ENCODE measurements at regions not wholly inside any gene's neighbourhood (a gene's known extent, or its start where the extent isn't known, plus 50 kb on each side); places are given as distances from the start of the nearest gene placed in this dataset.
A peak's percentile ranks its signal among the peaks of the same experiment; 100 is the strongest.
"Not testable (repeated sequence)": the region's sequence is repeated elsewhere in the genome, so short reads cannot be mapped to it uniquely, and the experiment has no call there.

DNA sequence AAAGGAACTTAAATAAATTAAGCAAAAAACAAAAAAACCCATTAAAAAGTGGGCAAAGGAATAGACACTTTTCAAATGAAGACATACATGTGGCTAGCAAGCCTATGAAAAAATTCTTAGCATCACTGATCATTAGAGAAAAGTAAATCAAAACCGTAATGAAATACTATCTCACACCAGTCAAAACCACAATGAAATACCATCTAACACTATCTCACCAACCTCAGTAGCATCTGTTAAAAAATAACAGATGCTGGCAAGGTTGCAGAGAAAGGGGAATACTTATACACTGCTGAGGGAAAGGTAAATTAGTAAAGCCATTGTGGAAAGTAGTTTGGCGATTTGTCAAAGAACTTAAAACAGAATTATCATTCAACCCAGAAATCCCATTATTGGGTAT lies 381.1 kb downstream of the FLRT2 start:
- DNase-seq, result no peak

DNA sequence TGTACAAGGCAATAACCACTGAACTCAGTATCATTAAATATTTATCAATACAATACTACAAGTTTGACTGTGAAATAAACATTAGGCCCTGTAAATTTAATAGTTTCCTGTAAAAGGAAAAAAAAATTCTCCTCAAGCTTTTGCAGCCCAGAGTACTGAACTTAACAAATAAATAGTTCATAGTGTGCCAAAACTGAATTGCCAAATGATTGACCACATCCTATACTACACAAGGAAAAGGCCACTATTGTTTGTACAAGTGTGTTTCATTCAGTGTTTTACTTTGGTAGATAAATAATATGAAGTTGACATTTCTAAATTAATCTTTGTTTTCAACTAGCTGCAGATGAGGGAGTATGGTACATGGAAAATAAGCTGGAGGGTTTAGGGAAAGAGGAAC lies 379.6 kb downstream of the FLRT2 start:
- peak; percentile 27 for DNase-seq

DNA sequence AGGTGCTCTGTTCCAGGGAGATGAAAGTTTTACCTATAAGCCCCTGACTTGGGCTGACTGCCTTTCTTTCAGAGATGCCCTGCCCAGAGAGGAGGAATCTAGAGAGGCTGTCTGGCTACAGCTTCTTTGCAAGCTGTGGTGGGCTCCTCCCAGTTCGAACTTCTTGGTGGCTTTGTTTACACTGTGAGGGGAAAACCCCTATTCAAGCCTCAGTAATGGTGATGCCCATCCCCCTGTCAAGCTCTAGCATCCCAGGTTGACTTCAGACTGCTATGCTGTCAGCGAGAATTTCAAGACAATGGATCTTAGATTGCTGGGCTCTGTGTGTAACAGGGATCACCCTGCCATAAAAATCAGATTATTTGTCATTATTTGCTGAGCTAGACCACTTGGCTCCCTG lies 377.6 kb downstream of the FLRT2 start:
- DNase-seq, result no peak

DNA sequence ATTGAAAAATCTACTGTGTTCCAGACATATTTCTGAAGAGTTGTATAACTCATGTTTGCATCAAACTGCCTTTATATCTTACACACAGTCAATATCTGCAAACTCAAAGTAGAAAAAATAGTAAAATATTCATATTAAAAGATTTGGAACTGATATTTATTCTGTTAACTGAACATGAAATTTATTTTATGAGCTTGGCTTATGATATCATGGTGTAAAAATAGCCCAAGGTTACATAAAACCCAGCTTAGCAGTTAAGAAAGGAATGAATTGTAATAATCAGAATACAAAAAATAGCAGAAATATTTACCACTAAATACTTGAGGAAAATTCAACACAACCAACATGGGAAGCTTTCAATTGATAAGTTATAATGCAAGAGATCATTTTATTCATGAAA lies 367.9 kb downstream of the FLRT2 start:
- no peak for DNase-seq

DNA sequence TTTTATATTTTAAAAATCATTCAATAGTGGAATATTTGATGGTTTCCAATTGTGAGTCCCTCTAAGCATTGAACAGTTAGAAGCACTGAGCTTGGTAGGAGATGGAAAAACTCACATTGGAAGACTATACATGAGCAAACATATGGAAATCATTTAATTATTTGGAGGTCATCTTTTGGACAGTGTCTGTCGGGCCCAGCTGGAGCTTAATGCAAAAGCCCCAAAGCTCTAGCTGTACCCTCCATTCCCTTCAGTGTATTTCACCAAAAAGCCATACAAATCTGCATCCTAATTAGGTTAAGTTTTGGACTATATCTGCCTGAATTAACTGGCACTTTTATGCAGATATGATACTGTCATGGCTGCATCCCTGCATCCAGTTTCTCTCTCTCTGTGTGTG lies 365.7 kb downstream of the FLRT2 start:
- no peak for DNase-seq

DNA sequence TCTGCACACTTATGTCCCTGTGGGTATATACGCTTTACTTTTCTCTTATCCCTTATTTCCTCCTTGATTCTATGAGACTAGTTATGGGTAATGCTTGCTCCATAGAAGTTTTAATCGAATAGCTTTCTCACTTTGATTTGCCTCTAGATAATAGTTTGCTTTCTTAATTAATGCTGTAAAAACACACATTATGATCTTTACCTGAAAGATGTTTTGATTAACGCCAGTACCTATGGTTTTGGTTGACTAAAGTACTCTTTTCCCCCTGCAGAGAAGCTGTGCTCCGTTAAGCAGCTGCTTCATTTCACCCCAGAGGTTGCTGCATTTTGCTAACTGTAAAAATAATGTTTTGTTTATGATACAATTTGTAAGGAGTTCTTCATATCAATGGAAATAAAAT lies 362.3 kb downstream of the FLRT2 start:
- DNase-seq, result no peak

DNA sequence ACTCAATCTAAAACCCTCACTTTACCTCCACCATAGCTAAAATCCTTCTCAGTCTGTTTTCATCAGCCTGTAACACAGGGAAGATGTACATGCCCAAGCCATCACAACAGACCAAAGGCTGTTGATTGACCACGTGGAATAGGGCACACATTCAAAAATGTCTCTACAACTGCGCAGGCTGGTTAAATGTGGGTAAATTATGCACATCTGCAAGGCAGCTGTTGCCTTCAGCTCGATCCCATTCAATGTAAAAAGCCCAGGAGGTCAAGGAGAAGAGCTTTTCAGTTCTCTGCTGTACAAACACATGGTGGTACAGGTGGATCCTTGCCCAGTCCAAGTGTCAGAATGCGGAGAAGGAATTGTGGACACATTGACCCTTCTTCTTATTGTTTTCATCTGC lies 354.0 kb downstream of the FLRT2 start:
- DNase-seq, result no peak

DNA sequence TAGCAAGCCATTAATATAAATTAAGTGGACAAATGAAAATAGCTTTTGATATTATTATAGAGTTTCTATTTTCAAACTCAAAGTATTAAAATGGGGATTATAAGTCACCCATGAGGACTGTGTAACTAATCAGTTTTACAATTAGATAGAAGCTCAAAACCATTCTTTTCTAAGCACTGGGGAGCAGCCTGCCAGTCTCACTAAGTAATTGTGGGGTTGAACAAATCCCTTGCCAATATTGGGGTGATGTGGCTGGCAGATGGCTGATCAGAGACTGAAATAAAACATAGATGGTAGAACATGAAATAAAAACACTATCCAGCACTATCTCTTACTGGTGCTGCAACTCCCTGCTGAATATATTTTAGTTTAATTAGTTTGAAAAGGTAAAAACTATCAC lies 353.2 kb downstream of the FLRT2 start:
- DNase-seq, result no peak

DNA sequence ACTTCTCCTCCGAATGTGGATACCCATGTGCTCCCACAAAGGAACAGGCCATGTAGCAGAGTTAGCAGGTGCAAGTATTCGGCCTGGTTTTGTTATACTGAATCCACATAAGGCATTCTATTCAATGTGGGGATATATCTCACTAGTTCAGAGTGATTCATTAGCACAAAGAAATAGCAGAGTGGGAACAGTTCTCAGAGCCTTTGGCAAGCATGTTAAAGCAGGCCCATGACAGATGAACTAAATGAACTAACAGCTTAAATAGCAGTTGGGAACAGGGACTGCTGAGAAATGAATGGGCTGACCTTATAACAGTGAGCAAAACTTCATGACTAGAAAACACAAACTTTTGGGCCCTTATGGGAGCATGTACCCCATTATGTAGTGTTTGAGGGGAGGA lies 352.0 kb downstream of the FLRT2 start:
- DNase-seq, result no peak

DNA sequence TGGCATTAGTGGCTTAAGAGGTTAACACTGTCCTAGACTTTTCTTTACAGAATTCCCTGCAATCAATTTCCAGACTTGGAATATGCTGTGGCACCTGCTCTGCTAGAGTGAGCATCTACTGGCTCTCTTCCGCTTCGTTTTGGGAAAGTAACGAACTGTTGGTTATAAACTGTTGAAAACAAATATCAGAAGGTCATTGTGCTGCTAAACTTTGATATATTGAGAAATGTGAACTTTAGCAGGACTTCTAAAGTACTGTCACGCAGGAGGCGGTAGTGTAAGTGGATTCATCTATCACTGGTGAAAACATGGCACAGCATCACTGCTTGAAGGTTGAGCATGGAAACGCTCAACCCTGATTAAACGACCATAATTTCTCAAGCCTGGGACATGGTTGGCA lies 348.9 kb downstream of the FLRT2 start:
- no peak for DNase-seq

DNA sequence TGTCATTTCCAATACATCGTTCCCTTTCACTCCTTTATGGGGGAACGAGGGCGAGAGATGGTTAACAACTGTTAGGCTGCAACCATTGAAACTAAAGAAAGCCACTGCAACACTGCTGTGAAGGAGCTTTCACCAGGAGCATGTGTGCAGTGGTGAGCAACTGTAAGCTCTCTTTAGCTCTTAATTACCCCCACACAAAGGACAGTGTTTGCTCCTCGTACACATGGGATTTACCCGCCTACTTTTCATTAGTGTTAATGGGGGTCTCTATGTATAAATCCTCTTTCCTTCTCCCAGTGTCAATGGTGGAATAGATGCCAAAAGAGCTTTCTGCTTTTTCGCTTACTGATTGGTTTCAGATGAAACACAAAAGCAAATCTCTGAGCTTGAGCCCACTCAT lies 343.1 kb downstream of the FLRT2 start:
- DNase-seq, result peak; percentile 95

DNA sequence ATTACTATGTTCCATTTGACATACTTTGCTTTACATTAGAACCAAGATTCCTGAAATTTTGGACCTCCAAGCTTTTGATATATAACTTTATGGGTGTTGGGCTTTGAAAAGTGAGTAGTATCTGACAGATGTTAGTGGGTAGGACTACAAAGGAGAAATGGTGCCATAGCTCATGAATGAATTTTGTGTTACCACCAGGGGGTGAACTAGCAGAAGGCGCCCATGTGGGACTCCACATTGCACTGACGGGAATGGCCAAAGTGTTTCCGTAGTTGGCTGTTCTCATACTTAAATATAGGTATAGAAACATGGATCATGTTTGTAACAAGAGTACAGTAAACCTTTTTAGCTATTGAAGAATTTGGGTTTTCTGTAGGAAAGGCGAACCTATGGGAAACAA lies 337.5 kb downstream of the FLRT2 start:
- no peak for DNase-seq

DNA sequence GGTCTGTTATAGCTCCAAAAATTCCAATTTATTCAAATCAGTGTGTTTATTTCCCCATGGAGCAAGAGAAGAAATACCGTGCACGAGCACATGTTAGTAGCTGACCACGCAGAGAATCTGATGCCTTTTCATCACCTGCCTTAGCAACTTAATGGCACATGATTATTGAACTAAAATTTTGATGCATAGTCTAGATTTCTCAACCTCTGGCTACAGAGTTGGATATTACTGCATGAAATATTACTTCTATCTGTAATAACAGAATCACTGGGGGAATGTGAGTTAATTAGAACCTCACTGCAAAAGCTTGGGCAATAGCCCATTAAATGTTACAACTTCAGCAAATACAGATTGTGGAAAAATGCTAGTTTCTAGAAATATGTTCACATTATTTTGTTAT lies 335.8 kb downstream of the FLRT2 start:
- no peak for DNase-seq

DNA sequence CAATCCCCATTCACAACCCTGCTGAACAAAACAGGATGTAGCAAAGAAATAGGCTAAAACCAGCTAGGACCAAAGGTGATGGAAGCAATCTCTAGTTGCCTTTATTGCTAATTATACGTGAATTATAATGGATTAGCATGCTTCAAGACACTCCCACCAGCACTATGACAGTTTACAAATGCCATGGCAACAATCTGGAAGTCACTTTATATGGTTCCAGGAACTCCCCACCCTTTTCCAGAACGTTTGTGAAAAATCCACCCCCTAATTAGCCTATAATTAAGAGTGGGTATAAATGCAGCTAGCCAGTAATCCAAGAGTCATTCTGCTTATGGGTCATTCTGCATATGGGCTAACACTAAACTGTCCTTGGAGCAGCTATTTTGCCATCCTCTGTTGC lies 328.7 kb downstream of the FLRT2 start:
- DNase-seq, result no peak

DNA sequence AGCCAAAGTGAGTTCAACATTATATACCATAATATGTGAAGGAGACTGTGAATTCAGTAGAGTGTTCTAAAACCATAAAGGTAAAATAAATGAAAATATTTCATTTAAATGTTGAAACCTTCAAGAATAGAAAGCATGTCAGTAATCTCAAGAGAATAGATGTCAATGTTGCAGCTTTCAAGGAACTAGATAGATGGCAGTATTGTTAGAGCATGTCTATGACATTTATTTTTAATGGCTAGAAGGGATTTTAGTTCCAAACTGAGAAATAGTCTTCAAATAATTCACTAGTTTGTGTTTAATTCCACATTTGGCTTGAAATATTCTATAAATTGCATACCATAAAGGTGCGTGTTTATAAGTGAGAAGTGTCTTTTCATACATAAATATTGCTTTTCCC lies 326.5 kb downstream of the FLRT2 start:
- DNase-seq, result no peak

DNA sequence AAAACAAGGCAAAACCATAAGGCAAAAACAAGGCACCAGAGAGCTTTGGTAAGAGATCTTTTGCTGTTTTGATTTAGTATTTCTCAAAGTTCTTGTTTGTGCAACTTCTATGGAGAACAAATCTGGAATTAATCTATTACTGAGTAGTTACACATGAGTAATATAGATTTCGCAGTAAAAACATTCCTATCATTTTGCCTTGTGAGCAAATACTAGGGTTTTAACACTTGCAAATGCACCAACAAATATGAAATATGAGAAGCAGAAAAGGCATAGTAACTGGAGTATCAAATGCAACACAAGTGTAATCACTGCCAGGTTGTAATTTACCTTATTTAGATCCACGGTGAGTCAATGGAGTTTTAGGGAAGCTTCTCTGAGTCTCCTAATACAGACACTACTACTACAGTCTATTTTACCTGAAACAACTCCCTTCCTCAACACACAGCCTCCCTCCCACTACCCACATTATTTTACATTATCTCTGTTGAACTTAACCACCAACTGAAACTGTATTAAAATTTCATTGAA lies 324.1 kb downstream of the FLRT2 start:
- no peak for DNase-seq

DNA sequence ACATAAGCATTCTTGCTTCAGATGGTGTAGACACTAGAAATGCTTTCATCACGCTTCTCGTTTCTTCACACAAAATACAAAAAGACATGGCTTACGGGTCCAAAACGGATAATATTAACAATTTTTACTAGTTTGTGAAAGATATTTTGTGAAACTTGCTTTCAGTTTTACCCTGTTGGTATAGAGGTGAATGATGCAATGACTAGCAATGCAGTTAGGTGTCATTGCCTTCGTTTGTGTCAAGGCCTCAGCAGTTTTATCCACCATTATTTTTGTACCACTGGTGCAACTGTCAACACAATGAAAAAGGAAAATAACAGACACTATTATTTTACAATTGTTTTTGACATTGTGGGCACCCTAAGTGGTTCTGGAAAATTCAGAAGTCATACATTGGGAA lies 323.0 kb downstream of the FLRT2 start:
- no peak for DNase-seq

DNA sequence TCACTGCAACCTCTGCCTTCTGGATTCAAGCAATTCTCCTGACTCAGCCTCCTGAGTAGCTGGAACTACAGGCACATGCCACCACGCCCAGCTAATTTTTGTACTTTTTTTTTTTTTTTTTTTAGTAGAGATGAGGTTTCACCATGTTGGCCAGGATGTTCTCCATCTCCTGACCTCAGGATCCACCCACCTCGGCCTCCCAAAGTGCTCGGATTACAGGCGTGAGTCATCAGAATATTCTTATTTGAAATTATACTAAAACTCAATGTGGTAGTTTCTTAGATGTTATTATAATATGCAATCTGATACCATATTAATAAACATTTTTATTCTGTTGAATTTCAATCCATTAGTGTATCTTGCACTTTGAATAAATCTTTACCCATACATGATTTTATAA lies 322.2 kb downstream of the FLRT2 start:
- not testable (repeated sequence) for DNase-seq

DNA sequence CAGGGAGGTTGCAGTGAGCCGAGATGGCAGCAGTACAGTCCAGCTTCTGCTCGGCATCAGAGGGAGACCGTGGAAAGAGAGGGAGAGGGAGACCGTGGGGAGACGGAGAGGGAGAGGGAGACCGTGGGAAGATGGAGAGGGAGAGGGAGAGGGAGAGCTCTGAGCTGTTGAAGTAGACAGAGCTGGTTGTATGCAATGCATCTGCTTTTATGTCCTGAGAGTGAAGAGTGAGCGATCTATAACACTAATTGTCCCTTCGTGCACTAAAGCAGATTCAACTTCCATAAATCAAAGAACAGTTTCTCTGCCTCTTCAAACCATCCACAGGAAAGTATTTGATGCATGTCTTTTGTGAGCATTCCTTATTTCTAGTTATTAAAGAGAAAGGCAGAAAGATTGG lies 300.6 kb downstream of the FLRT2 start:
- not testable (repeated sequence) for DNase-seq

DNA sequence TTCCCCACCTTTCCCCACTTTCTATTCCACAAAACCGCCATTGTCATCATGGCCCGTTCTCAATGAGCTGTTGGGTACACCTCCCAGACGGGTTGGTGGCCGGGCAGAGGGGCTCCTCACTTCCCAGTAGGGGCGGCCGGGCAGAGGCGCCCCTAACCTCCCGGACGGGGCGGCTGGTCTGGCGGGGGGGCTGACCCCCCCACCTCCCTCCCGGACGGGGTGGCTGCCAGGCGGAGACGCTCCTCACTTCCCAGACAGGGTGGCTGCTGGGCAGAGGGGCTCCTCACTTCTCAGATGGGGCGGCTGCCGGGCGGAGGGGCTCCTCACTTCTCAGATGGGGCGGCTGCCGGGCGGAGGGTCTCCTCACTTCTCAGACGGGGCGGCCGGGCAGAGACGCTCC lies 299.7 kb downstream of the FLRT2 start:
- DNase-seq, result not testable (repeated sequence)

DNA sequence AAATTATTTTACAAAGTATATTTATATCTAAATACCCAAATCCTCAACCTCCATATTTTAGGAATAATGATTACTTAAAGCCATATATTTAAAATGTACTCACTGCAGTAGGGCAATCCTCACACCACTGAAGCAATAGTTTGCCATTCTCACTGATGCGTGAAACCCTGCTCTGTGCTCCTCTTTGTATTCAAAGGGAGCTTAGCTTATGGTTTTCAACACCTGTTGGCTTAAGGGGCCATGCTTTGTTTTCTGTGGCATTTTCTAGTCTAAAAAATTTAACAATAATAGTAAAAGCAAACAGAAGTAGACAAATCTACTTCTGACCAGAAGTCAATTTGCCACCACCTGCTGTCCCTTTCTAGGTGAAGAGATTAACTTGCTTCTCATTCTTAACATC lies 294.6 kb downstream of the FLRT2 start:
- DNase-seq, result peak; percentile 72

DNA sequence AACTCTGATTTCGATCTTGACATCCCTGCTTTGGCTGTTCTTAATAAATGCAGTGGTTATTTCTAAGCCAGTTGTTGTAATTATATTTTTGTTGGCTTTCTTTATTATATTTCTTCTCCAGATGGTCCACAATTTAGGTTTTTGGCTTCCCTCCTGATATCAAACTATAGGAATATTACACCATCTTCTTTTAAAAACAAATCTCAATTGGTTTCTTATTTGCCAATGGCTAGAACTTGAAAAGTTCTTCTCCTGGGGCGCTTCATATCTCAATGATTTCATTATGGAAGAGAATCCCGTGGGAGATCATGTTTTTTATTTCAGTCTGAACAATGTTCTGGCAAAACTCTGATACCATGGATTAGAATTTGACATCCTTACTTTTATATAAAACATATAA lies 292.3 kb downstream of the FLRT2 start:
- no peak for DNase-seq

DNA sequence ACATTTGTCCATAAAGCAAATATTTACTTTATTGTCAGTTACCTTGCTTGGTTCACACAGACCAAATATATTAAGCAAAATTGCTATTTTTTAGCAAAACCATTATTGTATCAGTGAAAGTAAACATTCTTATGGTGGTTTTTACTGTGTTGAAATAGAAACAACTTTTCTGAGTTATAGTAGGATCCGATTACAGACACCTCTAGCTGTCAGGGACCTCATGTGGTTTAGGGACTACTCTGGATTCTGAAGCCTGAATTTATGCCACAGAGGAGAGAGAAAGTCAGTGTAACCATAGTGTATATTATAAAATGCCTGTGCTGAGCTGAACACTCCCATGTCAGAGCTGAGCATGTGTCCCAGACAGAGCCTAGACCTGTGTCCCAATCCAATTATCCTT lies 287.5 kb downstream of the FLRT2 start:
- DNase-seq, result no peak

DNA sequence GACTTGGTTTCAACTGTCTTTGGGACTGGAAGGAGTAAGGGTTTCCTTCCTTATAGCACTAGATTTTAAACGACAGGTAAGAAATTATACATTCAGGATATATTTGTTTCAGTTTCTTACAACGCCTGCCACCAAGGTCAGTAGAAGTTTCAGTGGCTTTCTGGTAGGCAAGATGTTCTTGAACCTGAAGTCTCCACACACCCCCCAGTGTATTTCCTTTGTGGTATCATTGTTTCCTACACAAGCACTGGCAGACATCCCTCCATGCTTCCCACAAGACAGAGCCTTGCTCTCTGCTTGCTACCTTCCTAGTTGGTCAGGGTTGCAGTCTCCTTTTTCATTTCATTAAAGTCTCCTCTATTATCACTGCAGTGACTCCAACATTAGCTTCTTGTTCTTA lies 283.1 kb downstream of the FLRT2 start:
- no peak for DNase-seq

DNA sequence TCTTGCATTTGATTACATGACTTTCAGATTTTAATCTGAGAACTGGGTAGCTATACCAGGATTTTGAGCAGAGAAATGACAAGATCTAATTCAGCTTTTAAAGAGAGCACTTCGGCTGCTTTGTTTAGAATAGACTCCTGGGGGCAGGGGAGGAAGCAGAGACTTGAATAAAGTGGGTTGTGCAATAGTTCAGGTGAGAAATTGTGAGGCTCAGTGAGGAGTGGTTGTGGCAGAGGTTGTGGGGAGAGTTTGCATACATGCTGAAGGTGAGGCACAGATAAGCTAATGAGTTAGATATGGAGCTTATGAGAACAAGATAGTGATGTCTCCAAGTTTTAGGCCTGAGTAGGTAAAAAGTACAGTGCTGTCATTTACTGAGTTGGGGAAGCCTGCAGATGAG lies 281.4 kb downstream of the FLRT2 start:
- DNase-seq, result no peak

DNA sequence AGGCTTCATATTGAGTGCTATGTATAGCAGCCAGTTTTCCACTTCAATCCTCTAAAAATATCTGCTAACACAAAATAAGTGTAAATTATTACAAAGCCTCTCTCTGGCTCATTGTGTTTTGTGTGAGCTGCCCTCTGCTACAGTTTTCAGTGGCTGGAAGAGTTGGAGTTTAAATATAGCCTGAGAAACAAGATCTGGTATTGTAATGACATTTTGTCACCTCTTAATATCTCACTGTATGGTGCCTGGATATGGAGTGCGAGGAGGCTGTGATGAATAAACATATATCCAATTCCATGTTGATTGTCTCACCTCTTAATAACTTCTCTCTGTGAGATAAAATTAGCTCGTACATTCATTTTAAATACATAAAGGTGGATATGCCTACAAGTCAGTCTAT lies 269.7 kb downstream of the FLRT2 start:
- no peak for DNase-seq
